SH-SY5Y (cell line): ENCODE measurements at regions not wholly inside any gene's neighbourhood (a gene's known extent, or its start where the extent isn't known, plus 50 kb on each side); places are given as distances from the start of the nearest gene placed in this dataset.

Experiments used
- GATA2 ChIP-seq: IDR thresholded peaks from 2 replicates; pipeline ENCODE4 v1.6.1; 2011; ENCODE audit warnings: mild to moderate bottlenecking, low read depth, low read length
- GATA3 ChIP-seq: IDR thresholded peaks from 2 replicates; pipeline ENCODE4 v1.6.1; 2011; ENCODE audit warnings: low read depth, mild to moderate bottlenecking, low read length, moderate library complexity

DNA sequence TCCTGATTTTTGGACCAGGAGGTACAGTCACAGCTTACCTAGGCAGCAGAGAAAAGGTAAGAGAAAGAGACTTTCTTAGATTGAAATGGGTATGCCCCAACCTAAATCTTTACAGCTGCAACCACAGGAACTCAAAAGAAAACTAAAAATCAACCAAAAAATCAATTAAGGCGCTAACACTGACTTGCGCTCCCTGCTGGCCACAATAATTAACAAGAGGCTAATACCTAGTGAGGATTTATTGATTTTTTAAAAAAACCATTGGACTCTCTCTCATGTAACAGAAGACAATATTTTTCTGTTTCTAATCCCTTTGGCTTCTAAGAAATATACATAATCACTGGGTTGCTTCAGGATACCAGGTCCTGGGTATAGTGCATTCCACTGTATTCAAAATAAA lies 153.9 kb upstream of the TENM3 start:
- no peak for TF ChIP-seq GATA3
- no peak for TF ChIP-seq GATA2

DNA sequence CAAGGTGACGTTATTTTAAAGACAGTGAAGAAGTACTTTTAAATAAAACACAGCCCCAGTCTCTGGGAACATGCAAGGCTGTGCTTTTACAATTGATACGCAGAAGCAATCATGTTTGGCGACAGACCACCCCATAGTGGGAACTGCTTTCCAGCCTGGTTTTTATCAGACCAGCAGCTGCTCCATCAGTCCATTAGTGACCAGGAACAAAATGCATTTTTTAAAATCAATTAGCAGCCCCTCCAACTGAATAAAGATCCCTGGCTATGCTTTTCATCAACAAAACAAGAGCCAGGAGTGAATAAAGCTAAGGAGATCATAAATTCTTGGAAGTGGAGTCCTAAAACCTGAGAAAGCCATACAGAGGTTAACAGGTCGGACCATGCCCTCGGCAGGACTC lies 153.0 kb upstream of the TENM3 start:
- TF ChIP-seq GATA2 (peak; percentile 51; the same call in 1 of the 2 replicates), GATA3 (peak; percentile 6; the same call in 1 of the 2 replicates)

DNA sequence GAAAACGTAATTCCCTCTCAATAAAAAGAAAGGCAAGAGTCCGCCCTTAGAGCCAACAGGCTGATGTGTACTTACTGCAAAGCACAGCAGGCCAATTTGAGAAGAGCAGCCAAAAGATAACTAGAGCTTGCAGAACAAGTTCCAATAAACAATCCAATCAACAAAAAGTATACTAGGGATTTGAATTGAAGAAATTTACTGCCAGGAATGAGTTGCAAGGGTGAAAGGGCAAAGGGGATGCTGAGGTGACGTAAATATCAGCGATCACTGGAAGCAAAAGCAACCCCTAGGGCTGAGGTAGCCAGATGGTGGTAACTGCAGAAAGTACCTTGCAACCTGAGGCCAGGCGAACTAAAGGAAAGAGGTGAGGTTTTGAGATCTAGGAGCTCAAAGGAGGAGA lies 152.1 kb upstream of the TENM3 start:
- TF ChIP-seq GATA2 (no peak), GATA3 (no peak)

DNA sequence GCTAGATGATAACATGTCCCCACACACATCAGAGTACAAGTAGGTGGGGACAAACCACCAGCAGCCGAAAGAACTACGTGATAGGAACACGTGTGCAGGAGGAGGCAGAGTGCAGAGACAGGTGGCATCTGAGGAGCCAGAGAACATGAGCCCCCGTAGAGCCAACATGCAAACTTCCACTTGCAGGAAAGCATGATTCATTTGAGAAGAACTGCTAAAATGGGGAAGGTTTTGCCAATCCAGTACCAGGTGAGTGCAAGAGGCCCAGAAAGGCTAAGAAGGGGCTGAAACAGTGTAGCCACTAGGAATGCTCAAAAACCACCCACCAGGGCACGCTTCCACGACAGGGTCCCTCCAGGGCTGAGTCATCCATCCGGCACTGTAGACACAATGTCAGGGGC lies 149.8 kb upstream of the TENM3 start:
- TF ChIP-seq GATA2 (no peak), GATA3 (no peak)

DNA sequence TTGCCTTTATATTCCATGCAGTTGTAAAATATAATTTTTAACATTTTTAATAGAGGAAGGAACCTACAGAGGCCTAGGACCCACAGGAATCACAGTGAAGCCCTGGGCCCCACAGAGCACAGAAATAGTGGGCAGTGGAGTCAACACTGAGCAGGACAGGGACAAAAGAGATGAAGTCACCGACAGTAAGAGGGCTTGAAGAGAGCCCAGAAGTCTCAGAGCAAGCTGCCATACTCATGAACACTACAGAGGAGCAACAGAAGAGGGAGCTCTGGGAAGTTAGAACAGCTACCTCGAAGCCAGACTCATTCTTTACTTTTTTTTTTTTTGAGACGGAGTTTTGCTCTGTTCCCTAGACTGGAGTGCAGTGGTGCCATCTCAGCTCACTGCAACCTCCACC lies 149.3 kb upstream of the TENM3 start:
- no peak for TF ChIP-seq GATA2
- TF ChIP-seq GATA3 = no peak

DNA sequence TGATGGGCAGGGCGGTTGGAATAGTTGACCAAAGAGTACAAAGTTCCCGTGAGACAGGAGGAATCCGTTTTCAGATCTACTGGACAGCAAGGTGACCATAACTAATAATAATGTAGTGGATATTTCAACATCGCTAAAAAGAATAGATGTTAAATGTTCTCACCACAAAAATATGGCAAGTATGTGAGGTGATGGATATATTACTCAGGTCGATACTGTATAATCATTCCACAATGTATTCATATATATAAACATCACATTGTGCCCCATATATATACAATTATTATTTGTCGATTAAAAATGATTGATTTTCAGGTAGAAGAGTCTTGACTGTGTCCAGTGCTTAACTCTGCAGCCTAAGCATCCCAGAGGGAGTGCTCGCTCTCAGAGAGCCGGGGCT lies 141.6 kb upstream of the TENM3 start:
- no peak for TF ChIP-seq GATA3
- no peak for TF ChIP-seq GATA2

DNA sequence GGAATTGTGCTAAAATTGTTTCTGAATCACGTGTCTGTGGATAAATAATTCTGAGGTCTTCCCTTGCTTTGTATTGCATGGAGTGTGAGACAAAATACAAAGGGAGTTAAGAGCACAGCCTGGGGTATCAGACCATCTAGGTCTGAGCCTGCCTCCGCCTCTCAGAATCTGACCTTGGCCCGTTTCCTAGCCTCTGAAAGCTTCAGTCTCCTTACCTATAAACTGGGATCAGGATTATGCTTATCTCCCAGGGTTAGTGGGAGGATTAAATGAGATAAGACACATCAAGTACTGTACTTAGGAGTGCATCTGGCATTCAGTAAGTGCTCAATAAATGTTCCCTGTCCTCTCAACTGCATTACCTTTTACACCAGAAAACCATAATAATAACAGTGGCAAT lies 140.6 kb upstream of the TENM3 start:
- TF ChIP-seq GATA3 (0 out of 2 replicates have a peak, but pooled peaks have one; percentile 29), GATA2 (peak; percentile 59)

DNA sequence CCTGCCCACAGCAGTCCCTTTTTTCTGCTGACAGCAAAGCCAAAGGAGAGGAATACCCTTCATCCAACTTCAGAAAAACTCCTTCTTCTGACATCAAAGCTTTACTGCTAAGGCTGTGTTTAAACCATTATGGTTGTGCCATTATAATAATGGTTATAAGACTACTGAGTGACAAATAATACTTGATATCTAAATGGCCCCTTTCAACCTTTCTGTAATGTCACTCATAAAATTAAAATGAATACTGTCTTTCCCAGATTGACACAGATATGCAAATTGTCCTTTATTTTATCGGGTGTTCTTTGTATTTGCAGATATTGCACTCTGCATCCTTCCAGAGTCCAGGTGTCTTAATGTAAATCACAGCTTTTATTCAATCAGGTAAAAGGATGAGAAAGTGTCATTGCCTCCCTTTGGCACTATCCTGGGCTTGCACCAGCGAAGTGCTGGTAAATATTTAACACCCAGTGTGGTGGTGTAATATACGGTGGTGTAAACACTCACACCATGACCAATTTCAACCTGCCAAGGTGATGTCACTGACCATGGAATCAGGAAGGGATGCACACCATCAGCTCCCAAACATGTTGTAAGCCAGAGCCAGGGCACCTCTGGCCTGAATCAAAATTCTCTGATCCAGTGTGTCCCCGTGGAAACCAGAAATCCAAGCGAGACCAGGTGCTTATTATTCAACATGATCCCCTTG lies 139.4 kb upstream of the TENM3 start:
- no peak for TF ChIP-seq GATA2
- TF ChIP-seq GATA3 = no peak

DNA sequence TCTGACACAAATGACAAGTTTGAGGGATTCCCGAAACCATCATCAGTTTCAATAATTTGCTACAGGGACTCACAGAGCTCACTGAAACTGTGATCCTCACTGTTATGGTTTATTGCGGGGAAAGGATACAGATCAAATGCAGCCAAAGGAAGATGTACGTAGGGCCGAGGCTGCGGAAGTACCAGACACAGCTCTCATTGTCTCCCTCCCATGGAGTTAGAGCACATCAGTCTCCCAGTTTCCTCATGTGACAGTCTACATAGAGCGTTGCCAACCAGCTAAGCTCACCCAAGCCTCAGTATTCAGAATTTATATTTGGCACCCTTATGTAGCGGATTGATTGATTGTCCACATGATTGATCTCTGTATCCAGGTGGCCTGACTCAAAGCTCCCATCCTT lies 137.8 kb upstream of the TENM3 start:
- TF ChIP-seq GATA3 = no peak
- TF ChIP-seq GATA2 = no peak

DNA sequence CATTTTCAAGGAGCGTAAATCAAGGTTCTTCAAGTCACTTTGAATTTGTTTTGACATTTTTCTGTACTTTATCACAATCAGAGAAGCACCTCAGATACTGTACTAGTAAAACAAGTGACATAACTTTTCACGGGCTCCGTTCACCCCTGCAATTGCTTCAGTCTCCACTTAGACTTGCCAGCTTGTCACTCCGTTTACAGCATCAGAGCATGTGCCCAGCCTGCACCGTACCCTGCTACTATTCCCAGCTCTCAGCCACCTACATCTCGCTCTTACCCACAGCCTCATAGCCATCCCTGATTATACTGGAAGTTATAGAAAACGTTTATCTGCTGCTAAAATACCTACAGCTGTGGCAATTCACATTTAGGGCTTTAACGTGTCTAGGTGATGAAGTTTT lies 135.3 kb upstream of the TENM3 start:
- no peak for TF ChIP-seq GATA2
- no peak for TF ChIP-seq GATA3

DNA sequence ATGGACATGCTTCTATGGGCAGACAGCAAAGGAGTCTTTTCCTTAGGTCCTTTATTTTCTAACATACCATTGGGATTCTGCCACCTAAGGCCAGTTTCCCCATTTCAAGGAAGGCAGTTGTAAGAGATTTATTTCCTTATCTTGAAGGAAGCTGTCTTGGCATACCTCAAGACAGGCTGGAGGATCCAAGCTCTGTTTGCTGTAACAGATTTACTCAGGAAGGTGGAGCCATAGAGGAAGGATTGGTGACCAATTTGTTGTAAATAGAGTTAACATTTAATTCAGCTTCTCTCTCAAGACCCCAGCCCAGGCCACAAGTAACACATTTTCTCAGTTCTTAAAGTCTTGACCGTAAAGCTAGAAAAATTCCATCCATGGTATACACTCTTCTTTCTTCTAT lies 131.6 kb upstream of the TENM3 start:
- no peak for TF ChIP-seq GATA3
- TF ChIP-seq GATA2 = no peak

DNA sequence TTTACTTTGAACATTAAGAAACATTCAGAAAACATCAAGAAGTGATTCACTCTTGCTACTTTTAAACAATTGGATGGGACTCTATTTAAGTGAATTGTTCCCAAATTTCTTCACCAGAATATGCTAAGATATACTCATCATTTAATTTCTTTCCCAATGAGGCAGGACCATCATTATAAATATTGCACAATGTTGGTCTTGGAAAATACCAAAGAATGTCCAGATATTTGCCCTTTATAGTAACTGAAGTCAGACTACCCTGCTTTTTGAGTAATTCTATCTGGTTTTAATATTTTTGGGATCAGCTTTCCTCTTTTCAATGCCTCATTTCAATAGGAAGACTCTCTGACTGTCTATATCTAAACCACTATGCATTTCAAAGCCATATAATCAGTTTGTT lies 129.4 kb upstream of the TENM3 start:
- TF ChIP-seq GATA2 (no peak), GATA3 (no peak)

DNA sequence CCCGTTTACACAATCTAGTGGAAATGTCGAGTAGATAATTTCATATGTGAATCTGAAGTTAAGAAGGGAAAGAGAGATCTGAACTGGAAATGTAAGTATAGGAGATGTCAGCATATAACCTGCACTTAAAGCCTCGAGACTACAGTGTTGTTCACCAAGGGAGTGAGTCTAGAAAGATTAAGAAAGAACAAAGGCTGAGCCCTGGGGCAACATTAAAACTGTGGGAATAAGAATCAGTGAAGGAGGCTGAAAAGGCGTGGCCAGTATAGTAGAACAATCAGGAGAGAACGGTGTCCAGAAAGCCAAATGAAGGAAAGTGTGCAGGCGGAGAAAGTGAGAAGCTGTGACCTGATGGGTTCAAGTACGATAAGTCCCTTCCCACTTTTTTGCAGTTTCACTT lies 118.8 kb upstream of the TENM3 start:
- TF ChIP-seq GATA2 = no peak
- TF ChIP-seq GATA3 = no peak

DNA sequence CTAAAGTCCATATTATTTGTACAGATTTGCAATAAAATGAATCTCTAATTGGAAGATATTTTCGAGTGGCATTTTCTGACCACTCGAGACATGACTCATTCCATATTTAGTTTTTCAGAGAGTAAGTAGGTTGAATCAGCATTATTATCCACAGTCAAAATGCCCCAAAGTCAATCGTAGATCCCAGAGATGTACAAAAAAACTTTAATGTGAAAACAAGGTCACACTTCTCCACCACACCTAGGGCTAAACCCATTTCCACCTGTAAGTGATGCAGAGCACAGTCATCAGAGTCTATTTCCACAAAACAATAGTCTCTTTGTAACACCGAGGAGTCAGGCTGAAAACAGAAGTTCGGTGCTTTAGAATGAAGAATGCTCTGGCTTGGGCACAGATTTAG lies 117.1 kb upstream of the TENM3 start:
- TF ChIP-seq GATA2 = no peak
- no peak for TF ChIP-seq GATA3

DNA sequence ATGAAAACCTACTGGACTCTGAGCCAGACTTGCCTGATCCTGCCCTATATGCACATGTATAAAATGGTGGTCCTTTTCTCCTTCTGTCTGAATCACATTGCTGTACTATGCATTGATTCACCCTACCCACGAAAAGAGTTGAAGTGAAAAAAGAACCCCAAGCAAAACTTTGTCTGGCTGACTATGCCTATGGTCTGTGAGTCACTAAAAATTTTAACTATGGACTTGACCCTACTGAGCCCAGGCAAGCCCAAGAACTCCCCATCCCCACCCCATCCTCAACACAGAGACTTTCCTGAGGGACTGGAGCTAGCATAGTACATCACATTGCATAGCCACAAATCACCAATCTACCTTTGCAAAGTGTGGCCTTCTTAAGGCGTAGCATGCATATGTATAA lies 116.6 kb upstream of the TENM3 start:
- TF ChIP-seq GATA3 = no peak
- no peak for TF ChIP-seq GATA2

DNA sequence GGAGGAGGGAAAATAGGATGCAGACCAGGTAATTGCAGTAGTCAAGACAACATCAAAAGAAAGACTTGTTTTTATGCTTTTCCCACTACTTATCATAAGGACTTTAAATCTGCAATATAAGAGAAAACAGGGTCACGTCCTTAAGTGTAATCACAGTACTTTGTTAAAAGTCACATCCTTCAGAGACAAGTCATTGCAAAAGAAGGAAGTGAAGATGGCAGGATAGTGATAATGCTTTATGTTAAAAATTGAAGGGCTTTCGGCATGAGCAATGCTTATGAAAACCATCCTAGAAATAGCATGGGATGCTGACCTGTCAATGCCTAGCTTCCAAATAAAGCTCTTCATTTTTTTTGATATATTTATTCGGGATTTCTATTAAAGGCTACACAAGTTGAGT lies 110.2 kb upstream of the TENM3 start:
- TF ChIP-seq GATA3 (no peak), GATA2 (no peak)

DNA sequence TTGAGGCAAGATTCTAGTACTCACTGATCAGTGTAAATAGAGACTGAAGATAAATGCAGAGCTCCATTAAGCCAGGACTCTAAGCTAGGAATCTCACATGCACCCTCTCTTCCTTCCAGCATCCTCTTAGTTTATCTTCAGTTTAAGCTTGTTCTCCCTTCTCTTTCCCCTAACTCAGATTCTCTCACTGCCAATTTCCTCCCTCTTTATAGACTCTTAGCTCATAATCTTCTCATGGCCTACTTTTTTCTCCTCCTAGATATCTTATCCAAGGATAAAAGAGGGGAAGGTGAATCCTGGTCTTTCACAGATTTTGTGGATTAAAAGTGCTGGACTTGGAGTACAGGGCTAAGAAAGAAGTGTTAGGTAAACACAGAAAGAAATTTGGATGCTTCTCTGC lies 108.9 kb upstream of the TENM3 start:
- TF ChIP-seq GATA2 (no peak), GATA3 (no peak)
